GM20000 (cell line): ENCODE measurements at regions not wholly inside any gene's neighbourhood (a gene's known extent, or its start where the extent isn't known, plus 50 kb on each side); places are given as distances from the start of the nearest gene placed in this dataset.

ENCODE experiments used
- DNase-seq: peaks from one replicate; pipeline ENCODE4 v3.0.0; 2012; ENCODE audit warnings: low spot score
- CTCF ChIP-seq: IDR thresholded peaks from 2 replicates; pipeline ENCODE4 v1.5.1; 2012; ENCODE audit warnings: mild to moderate bottlenecking, control low read depth; ENCODE audit errors: extremely low read depth, missing control alignments

GRCh38 chr1:101317590-101317989 is 80.8 kb downstream of the S1PR1 start:
- DNase-seq, result no peak
- TF ChIP-seq CTCF, result no peak

- no peak for DNase-seq
- TF ChIP-seq CTCF, result no peak
Measured at GRCh38 chr1:101323535-101323934, 86.7 kb downstream of the S1PR1 start.

GRCh38 chr1:101325144-101325543 is 88.3 kb downstream of the S1PR1 start:
- TF ChIP-seq CTCF, result no peak
- no peak for DNase-seq

- TF ChIP-seq CTCF, result no peak
- no peak for DNase-seq
Measured at GRCh38 chr1:101330427-101331130, 93.8 kb downstream of the S1PR1 start.

DNA sequence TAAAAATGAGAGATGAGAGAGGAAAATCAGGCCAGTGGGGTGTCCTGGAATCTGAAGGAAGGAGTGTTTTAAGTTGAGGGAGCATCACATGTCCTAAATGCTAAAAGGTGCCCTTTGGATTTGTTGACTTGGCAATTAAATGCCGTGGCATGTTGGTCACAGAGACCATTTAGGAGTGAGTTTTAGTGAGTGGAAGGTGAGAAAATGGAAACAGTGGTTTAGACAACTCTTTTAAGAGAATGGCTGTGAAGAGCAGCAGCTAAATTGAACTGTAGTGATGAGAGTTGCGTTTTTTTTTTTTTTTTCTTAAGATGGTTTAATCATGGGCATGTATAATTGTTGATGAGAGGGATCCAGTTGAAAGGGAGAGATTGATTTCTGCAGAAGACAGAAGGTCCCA is 95.0 kb downstream of the S1PR1 start:
- TF ChIP-seq CTCF, result no peak
- DNase-seq, result no peak

DNA sequence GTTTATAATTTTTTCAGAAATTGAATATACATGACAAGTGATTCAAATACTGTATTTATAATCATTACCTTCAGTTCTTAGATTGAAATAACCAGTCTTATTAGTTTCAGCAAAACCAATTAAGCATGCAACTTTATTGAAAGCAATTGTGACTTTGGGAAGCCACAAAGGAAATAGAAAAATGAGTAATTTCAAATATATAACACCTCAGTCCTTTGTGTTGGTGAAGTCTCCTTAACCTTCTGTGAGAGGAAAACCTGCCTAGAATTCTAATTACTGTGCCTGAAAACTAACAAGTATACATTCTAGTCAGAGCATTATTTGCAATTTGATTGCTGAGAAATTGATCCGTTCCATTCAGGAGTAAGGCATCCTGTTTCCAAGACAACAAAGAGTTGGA is 95.8 kb downstream of the S1PR1 start:
- TF ChIP-seq CTCF, result no peak
- DNase-seq, result no peak

- TF ChIP-seq CTCF, result no peak
- no peak for DNase-seq
Measured at GRCh38 chr1:101333186-101333585, 96.4 kb downstream of the S1PR1 start.
